GM12891 (cell line): ENCODE measurements at regions not wholly inside any gene's neighbourhood (a gene's known extent, or its start where the extent isn't known, plus 50 kb on each side); places are given as distances from the start of the nearest gene placed in this dataset.
"Not testable (repeated sequence)": the region's sequence is repeated elsewhere in the genome, so short reads cannot be mapped to it uniquely, and the experiment has no call there.

Source experiments
- PAX5 ChIP-seq: IDR thresholded peaks from 2 replicates; pipeline ENCODE4 v1.6.1; 2011; ENCODE audit warnings: low read length, moderate library complexity, mild to moderate bottlenecking; ENCODE audit not compliant: insufficient read depth, severe bottlenecking
- POLR2A ChIP-seq: IDR thresholded peaks from 2 replicates; pipeline ENCODE4 v1.6.1; 2011; ENCODE audit warnings: low read depth, low read length, control low read depth
- POLR2AphosphoS5 ChIP-seq: IDR thresholded peaks from 2 replicates; pipeline ENCODE4 v1.6.1; 2011; ENCODE audit warnings: low read depth, low read length, control low read depth
- POU2F2 ChIP-seq: IDR thresholded peaks from 2 replicates; pipeline ENCODE4 v1.6.1; 2011; ENCODE audit warnings: low read depth, mild to moderate bottlenecking, control low read depth, low read length, moderate library complexity
- SPI1 ChIP-seq: IDR thresholded peaks from 2 replicates; pipeline ENCODE4 v1.6.1; 2011; ENCODE audit warnings: low read depth, low read length, control low read depth
- TAF1 ChIP-seq: IDR thresholded peaks from 2 replicates; pipeline ENCODE4 v1.6.1; 2011; ENCODE audit warnings: low read depth, low read length, control low read depth

DNA sequence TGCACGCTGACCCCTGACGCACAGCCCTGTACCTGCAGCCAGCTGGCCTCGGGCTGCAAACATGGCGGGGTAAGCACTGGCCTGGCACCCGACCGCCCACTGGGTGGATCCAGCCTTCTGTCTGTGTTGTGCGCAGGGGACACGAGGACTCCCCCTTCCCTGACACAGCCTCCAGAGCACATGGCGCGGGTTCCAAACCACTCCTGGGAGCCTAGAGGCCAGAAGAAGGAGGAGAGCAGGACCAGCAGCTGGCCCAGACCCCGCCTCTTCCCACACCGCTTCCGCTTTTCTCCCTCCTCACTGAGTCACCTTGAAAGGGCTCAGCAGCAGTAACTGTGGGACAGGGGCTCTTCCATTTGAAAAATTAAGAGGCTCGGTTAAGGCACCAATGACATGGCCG lies 73.5 kb upstream of the DRD5 start:
- TF ChIP-seq POLR2AphosphoS5, POLR2A, TAF1, SPI1, PAX5, POU2F2: not testable (repeated sequence)
